HEK293 (cell line): ENCODE measurements at regions not wholly inside any gene's neighbourhood (a gene's known extent, or its start where the extent isn't known, plus 50 kb on each side); places are given as distances from the start of the nearest gene placed in this dataset.

Source experiments
- CTCF ChIP-seq: fragments of 450-650 bp; formaldehyde crosslinking; IDR thresholded peaks from 2 replicates; pipeline ENCODE4 v1.5.1; 2016; ENCODE audit warnings: missing biosample characterization, missing genetic modification characterization
- PATZ1 ChIP-seq: fragments of 450-650 bp; formaldehyde crosslinking; IDR thresholded peaks from 2 replicates; pipeline ENCODE4 v1.5.1; 2016; ENCODE audit warnings: missing biosample characterization, missing genetic modification characterization
- PRDM2 ChIP-seq: fragments of 450-650 bp; formaldehyde crosslinking; IDR thresholded peaks from 2 replicates; pipeline ENCODE4 v1.5.1; 2016; ENCODE audit warnings: missing biosample characterization, missing genetic modification characterization, borderline replicate concordance
- ZNF621 ChIP-seq: fragments of 450-650 bp; formaldehyde crosslinking; IDR thresholded peaks from 2 replicates; pipeline ENCODE4 v1.5.1; 2017; ENCODE audit warnings: missing biosample characterization, missing genetic modification characterization
- ZNF791 ChIP-seq: fragments of 450-650 bp; formaldehyde crosslinking; IDR thresholded peaks from 2 replicates; pipeline ENCODE4 v1.5.1; 2016; ENCODE audit warnings: missing biosample characterization, missing genetic modification characterization

- TF ChIP-seq PRDM2 (tag by site-specific recombination) (no peak), ZNF621 (tag by site-specific recombination) (no peak), CTCF (tag by site-specific recombination) (no peak), ZNF791 (tag by site-specific recombination) (no peak), PATZ1 (tag by site-specific recombination) (no peak)
Observed at GRCh38 chr9:99690573-99690972, 131.1 kb upstream of the NR4A3 start.
